GM19351 (cell line): ENCODE measurements at regions not wholly inside any gene's neighbourhood (a gene's known extent, or its start where the extent isn't known, plus 50 kb on each side); places are given as distances from the start of the nearest gene placed in this dataset.

Source experiments
- ATAC-seq: cut with Tn5 transposase; IDR thresholded peaks from one replicate; pipeline ENCODE4 v1.9.1; 2021; ENCODE audit warnings: mild to moderate bottlenecking, moderate library complexity; ENCODE audit not compliant: unreplicated experiment

DNA sequence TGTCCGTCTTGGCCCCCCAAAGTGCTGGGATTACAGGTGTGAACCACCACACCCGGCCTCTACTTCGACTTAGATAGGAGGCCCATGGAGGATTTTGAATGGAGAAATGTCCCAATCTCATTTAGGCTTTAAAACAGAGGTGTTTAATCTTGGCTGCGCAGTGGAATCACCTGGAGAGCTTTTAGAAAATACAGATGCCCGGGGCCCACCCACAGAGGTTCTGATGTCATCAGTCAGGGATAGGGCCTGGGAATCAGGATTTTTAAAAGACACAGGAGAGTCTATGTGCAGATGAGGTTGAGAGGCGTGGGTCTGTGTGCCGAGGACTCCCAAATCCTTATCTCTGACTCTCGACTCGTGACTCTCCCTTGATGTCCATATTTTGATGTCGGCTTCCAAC lies 124.0 kb upstream of the BOD1 start:
- no peak for ATAC-seq

DNA sequence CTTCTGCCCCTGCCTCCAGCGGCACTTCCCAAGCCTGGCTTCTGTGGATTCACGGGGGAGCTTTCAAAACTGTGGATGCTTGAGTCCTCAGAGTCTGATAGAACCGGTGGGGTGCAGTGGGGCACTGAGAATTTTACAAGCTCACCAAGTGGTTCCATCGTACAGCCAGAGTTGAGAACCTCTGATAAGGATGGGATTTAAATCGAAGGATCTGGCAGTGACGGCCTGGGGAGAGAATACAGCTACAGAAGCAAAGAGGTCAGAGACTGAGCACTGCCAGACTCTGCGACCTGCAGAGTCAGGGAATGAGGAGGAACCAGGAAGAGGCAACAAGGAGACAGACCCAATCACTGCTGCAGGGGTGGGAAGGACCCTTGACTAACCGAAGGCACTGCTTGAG lies 124.6 kb upstream of the BOD1 start:
- no peak for ATAC-seq

DNA sequence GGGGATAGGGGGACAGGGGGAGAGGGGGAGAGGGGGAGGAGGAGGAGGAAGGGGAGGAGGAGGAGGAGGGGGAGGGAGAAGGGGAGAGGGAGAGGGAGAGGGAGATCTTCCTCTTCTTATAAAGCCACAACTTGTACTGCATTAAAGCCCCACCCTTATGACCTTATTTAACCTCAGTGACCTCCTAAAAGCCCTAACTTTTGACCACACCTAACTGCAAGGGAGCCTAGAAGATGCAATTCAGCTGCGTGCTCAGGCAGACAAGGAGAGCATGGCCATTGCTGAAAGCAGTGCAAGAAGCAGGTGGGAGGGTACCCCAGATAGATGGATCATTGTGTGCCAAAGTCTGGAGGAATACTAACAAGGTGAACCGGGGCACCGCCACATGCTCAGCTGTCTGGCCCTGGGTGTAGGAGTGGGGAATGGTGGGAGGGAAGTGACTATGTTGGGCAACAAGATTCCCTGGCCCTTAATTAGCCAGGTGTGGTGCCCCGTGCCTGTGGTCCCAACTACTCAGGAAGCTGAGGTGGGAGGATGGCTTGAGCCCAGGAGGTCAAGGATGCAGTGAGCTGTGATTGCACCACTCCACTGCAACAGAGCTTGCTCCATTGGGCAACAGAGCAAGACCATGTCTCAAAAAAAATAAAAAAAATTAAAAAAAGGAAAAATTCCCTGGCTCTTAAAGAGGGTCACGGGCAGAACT lies 125.4 kb upstream of the BOD1 start:
- no peak for ATAC-seq

DNA sequence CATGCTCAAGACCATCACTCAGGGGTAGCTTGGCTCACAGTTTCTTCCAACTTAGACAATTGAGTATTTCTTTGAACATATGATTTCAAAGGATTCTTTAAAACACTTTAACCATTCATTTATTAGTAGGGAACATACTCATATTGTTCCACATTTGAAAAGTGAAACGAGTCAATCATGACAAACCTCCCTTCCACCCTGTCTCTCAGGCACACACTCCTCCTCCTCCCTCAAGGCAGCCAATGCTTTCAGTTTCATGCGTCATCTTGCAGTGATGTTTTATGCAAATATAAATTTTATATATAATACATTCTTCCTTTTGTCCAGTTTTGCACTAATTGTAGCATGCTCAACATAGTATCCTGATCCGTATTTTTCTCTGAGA lies 126.0 kb upstream of the BOD1 start:
- ATAC-seq = peak; percentile 71

DNA sequence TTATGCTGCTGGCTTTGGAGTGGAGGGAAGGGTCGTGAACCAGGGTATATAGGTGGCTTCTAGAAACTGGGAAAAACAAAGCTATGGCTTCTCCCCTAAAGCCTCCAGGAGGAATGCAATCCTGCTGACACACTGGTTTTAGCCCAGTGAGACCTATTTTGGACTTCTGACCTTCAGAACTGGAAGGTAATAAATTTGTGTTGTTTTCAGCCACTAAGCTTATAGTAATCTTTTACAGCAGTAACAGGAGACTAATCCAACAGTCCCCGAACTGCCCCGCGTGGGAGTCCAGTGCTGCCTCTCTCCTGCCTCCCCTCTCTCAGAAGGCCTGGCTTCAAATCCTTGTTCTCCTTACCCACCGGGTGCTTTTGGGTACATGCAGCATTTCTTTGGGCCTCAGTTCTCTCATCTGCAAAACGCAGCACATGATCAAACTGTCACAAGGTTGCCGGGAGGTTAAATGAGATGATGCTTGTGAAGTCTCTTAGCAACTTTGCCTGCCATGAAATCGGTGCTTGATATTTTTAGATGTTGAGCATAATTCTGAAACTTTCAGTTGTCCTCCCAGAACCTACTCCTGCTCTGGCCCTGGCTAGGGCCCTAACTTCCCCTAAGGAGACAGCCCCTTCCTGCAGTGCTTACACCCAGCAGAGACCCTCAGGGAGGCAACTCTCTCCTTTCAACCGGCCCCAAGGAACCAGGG lies 127.3 kb upstream of the BOD1 start:
- peak; percentile 46 for ATAC-seq

DNA sequence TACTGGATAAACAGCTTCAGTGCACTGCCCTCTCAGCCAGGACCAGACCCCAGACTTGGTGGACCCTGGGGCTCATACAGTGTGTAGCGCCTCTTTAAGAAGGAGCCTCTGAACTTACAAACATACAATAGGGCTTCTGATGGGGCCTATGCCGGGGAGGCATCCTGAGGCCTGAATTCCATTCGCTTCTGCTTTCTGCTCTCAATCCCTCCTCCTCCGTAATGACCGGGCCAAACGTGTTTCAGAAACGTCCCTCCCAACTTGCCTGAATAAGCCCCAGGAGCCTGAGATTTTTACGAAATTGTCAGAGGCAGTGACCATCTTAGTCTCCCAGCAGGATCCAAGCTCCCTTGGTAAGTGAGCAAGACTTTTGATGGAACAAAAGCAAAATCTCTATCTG lies 128.1 kb upstream of the BOD1 start:
- ATAC-seq = no peak

DNA sequence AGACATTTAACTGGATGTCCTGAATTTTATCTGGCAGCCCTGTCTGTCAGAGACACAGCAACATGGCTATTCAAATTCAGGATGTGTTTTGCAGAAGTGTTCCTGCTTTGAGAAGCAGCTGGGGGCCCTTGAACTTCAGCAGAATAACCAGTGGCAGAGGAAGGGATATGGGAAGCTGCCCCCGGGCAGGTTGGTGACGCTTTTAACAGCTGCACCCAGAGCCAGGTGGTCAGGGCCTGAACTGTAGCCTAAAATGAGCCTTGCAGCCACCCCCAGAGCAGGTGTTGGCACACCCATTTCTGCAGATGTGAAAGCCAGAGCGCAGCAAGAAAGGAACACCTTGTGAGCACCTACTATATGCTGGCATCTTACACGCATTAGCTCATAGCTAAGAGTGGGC lies 128.7 kb upstream of the BOD1 start:
- ATAC-seq = peak; percentile 50

DNA sequence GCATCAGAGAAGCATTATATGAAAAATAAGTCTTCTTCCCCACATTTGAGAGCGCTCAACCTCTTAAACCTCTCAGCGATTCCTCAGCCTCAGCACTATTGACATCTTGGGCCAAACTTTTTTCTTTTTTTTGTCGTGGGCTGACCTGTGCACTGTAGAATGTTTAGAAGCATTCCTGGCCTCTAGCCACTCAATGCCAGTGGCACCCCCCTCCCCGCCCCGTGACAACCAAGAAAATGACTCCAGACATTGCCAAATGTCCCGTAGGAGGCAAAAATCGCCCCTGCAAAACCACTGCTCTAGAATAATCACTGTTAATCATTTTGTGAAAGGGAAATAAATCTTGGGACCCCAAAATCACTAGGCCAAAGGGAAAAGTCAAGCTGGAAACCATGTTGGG lies 129.1 kb upstream of the BOD1 start:
- ATAC-seq = no peak

DNA sequence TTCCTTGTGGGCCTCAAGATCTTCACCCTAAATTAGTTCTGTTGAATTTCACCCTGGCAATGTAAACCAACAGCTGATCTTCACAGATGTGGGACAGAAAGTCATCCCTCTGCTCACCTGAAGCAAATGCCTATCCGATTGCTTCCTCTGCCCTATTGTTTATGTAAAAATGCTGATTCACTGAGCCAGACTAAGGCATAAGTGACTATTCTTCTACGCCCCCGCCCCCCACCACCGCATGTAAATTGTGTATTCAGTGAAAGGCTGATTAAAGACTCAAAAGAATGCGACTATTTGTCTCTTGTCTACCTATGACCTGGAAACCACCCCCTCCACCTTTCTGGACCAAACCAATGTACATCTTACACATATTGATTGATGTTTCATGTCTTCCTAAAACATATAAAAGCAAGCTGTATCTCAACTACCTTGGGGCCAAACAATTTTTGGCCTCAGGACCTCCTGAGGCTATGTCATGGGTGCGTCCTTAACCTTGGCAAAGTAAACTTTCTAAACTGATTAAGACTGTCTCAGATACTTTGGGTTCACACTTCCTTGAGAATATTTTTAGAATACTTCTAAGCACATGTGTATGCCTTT lies 129.7 kb upstream of the BOD1 start:
- no peak for ATAC-seq

DNA sequence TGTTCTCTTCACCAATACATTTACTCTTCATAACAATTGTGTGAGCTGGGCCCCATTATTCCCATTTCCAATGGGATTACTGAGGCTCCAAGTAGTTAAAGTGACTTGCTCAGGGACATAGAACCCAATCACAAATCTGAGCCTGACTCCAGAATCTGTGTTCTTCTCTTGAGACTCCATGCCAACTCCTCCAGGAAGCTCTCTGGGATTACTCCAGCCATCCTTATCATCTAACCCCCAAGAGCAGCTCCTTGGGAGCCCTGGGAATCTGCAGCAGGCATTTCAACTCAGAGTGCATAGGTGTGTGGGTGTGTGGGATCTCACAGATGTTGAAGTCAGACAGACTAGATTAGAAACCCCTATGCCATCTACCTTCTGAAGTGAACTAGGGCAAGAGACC lies 131.4 kb upstream of the BOD1 start:
- no peak for ATAC-seq

DNA sequence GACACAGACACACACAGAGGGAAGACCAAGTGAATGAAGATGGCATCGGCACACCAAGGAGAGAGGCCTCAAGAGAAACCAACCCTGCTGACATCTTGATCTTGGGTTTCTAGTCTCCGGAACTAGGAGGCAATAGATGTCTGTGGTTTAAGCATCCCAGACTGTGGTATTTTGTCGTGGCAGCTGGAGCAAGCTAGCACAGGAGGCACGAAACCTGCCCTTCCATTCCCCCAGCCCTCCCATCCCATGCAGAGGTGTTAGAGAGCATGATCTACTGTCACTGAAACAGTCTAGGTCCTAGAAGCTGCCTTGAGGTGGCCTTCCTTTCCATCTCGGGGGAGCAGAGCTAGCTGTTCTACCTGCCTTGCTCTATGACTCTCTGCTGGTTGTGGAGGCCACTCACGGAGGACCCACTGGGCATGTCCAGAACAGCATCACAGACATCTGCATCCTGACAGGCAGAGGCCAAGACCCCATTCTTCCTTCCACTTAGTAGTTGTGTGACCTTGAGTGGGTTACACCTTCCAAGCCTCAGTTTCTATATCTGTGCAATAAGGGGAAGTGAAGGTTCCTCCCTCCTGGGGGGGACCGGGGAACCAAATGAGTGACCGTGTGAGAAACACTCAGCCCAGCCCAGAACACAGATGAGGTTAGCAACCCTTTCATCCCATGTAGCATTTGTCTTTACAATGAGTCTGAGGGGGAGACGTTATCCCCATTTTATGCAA lies 134.3 kb upstream of the BOD1 start:
- ATAC-seq = peak; percentile 74

DNA sequence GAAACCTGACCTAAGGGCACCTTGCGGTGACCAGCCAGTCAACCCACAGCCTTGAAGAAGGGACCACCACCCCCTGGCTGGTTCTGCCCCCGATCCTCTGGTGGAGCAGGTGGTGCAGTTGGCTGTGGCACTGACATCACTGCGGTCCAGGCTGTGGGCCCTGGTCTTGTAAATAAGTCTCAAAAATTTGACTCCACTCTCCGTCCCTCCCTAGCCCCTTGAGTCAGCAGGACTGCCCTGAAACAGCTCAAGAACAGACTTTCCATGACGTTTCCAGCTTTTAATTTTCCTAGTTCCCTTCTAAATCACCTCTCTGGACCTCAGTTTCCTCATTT lies 134.8 kb upstream of the BOD1 start:
- peak; percentile 72 for ATAC-seq

DNA sequence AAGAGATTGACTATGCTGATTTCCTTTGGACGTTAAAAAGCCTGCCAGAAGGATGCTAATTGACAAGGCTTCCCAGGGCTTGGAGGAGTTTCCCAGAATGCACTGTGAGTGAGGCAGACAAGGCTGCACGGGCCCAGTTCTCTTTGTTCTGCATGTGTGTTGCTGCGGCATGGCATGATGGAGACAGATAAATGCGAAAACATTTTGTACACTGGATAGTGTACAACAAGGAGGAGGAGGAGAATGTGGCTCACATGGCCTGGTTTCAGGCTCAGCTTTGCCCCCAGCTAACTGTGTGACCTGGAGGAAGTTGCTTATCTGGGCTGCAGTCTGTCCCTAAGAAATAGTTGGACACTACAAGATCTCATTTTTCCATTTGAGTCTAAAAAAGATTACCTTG lies 135.5 kb upstream of the CPEB4 start:
- ATAC-seq = no peak

DNA sequence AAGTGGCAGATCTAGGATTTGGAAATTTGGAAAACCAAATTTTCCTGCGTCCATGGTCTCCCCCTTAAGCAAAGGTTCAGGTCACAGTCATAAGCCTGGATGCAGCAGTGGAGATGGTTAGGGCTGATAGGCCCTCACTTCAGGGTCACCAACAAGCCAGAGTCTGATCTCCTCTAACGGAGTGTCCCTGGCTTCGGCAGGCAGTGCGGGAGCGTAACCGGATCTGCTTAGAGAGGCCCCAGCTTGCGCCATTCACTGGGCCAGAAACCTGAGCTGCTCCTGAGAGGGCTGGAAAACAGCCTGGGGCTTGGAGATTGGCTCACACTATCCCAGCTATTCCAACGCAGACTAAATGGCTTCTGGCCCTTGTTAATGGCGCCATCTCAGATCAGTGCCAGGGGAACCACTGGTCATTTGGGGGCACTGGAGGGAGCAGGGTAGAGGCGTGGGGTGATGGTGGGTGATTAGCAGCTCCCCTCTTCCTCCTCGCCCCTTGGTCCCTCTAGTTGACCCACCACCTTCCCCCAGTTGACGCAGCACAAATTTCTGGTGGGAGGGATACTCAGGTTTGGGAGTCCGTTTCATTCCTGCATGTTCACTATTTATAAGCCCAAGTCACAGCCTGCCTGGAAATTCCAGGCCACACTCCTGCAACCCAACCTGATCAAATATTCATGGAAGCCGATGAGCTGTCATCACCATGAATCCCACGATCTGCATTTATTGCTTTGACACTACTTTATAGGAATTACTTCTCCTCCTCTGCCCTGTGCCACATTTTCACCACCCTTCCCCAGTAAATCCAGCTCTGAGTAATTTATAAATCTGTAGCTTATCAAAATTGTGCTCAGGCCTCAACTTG lies 134.6 kb upstream of the CPEB4 start:
- ATAC-seq = no peak

DNA sequence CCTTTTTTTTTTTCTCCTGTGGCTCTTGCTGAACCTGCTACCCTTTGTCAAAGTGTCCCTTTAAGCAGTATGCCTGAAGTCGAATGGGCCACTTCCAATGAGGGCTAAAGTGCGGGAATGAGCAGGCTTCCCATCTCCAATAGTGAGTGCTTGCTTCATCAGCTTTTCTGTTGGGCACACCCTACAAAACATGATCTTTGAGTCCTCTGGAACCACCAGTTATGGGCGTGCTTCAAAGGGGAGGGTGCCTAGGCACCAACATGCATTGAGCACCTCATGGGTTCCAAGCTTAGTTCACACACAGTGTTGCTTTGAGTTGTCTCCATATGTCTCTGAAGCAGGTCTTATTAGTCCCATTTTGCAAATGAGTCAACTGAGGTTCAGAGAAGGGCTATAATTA lies 132.8 kb upstream of the CPEB4 start:
- ATAC-seq = no peak

DNA sequence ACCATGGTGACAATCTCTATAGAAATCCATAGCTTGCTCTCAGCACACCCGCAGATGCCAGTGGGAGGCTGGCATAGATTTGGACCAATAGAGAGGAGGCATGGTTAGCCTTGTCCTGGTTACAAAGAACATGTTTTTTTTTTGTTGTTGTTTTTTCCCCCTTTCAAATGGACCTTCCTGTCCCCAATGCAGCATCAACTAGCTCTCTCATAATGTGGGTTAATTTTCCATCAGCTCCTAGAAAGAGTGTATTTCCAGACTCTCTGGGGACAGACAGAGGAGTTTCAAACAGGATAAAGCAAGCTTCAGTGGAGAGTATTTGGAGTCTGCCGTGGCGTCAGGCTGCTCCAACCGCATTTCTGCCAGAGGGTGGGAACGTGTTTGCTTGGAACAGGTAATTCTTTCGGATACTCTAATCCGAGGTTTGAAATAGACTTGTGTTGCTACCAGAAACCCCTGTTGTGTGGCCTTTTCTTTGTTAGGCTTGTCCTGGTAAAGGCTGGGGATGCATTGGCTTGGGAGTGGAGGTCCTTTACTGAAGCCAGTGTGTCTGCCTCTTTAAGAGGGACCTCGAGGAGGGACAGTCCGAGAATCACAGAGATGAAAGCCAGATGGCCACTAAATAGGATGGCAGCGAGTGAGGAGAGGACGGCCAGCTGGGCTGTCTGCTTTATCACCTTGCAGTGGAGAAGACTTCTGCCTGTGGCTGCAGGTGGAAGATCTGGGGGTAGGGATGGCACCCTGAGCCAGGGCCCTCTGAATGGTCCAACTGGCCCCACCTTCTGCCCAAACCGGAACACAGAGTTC lies 130.5 kb upstream of the CPEB4 start:
- ATAC-seq = no peak

DNA sequence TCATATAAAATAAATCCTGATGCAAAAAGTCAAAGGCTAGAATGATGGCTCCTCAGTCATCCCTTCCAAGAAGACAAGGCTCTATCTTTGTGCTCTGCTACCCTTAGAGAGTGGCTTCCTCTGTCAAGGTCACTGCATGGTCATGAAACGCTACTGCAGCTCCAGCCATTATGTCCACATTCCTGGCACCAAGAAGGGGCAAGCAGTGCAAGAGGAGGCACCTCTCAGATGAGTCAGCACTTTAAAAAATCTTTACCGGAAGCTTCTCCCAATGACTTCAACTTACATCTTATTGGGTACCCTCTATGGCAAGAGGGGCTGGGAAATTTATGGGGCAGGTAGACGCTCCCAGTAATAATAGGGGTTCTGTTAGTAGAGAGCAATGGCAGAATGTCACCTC lies 129.5 kb upstream of the CPEB4 start:
- ATAC-seq = no peak

DNA sequence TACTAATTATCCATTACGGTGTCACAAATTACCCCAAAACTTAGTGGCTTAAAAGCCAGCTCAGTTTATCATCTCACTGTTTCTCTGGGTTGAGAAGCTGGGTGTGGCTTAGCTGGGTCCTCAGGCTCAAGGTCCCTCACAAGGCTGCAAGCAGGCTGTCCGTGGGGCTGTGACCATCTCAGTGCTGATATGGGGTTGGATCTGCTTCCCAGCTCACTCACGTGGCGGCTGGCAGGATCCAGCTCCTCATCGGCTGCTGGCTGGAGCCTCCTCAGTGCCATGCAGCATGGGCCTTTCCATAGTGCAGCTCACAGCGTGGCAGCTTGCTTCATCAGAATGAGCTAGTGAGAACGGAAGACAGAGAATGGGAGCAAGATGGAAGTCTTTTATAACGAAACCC lies 128.5 kb upstream of the CPEB4 start:
- ATAC-seq = no peak

DNA sequence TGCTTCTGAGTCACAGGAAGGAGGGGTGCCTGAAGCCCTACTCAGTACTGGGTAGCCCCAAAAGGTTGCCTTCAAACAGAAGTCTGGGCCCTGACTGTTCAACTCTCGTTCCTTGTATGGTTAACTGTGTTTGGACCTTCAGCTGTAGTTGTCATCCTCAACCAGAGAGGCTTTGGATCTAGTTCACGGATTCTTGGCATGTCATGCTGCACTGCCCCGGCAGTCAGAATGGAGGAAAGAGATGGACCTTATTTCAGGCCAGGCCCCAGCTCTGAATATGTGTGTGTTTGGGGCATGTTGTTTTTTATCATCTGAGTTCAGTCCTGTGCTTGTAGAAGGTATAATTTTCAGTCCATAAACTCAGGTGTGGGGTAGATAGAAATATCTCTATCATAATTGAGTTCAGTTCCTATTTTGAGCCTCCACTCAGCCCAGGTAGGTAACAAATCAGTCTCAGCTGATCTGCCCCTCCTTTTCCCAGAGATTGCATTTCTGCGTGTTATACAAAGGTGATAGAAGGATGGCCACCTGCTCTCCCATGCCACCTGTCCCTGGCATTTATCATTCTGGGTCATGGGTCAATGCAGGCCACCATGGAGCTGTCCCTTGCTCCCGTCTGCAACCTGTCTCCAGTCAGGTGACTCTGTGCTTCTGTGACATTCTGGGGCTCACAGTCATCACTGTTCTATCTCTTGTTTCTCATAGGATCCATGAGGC lies 127.5 kb upstream of the CPEB4 start:
- no peak for ATAC-seq

DNA sequence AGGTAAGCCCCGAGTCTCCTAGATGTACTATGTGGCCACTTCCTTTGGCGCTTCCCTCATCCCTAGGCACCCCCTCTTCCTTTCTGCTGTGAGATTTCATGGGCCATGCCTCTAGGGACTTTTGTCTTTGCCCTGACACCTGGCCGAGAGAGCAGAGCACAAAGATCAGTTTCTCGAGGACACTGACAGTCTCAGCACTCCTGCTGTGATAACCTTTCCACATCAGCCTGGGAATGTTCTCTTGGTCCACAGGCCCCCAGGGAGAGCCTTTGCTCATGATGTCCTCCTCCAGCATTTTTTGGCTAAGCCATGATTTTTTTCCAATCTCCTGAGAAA lies 127.0 kb upstream of the CPEB4 start:
- no peak for ATAC-seq
